H9 (cell line): ENCODE measurements at regions not wholly inside any gene's neighbourhood (a gene's known extent, or its start where the extent isn't known, plus 50 kb on each side); places are given as distances from the start of the nearest gene placed in this dataset.

Source experiments
- DNase-seq: peaks from one replicate; pipeline ENCODE4 v3.0.0-alpha.2; 2017
- H2AFZ ChIP-seq: one replicate; pipeline ENCODE4 v1.6.1; 2013; ENCODE audit warnings: mild to moderate bottlenecking, low read length, control low read depth, moderate library complexity
- H2AK5ac ChIP-seq: 2 replicates; pipeline ENCODE4 v1.6.1; 2013; ENCODE audit warnings: low read length, control low read depth, mixed read lengths; ENCODE audit not compliant: insufficient read length
- H2BK120ac ChIP-seq: one replicate; pipeline ENCODE4 v1.6.1; 2013; ENCODE audit warnings: low read depth, mild to moderate bottlenecking, low read length, control low read depth, inconsistent platforms; ENCODE audit not compliant: poor library complexity, severe bottlenecking
- H2BK12ac ChIP-seq: 2 replicates; pipeline ENCODE4 v1.6.1; 2013; ENCODE audit warnings: low read length, control low read depth, mixed read lengths, low read depth; ENCODE audit not compliant: insufficient read length
- H2BK15ac ChIP-seq: 2 replicates; pipeline ENCODE4 v1.6.1; 2013; ENCODE audit warnings: low read depth, low read length, control low read depth
- H2BK20ac ChIP-seq: one replicate; pipeline ENCODE4 v1.6.1; 2013; ENCODE audit warnings: low read depth, mild to moderate bottlenecking, low read length, control low read depth, inconsistent platforms; ENCODE audit not compliant: poor library complexity, severe bottlenecking
- H2BK5ac ChIP-seq: 2 replicates; pipeline ENCODE4 v1.6.1; 2013; ENCODE audit warnings: low read length, control low read depth, mixed read lengths; ENCODE audit not compliant: insufficient read length
- H3K14ac ChIP-seq: 2 replicates; pipeline ENCODE4 v1.6.1; 2013; ENCODE audit warnings: low read length, control low read depth; ENCODE audit not compliant: insufficient read depth
- H3K18ac ChIP-seq: 2 replicates; pipeline ENCODE4 v1.6.1; 2013; ENCODE audit warnings: low read depth, mild to moderate bottlenecking, mixed read lengths, low read length, control low read depth; ENCODE audit not compliant: insufficient read length
- H3K23ac ChIP-seq: 2 replicates; pipeline ENCODE4 v1.6.1; 2013; ENCODE audit warnings: low read length, control low read depth, mixed read lengths, low read depth; ENCODE audit not compliant: insufficient read length
- H3K23me2 ChIP-seq: 2 replicates; pipeline ENCODE4 v1.6.1; 2013; ENCODE audit warnings: low read depth, mild to moderate bottlenecking, mixed read lengths, low read length, control low read depth; ENCODE audit not compliant: insufficient read length, poor library complexity, severe bottlenecking
- H3K27ac ChIP-seq: 2 replicates; pipeline ENCODE4 v1.5.1; 2013; ENCODE audit warnings: low read length, control low read depth, mixed read lengths, low read depth; ENCODE audit not compliant: insufficient read length
- H3K27me3 ChIP-seq: 2 replicates; pipeline ENCODE4 v1.6.1; 2013; ENCODE audit warnings: low read length, control low read depth, inconsistent platforms; ENCODE audit not compliant: insufficient read depth
- H3K4ac ChIP-seq: 2 replicates; pipeline ENCODE4 v1.6.1; 2013; ENCODE audit warnings: low read depth, mild to moderate bottlenecking, control low read depth, inconsistent platforms, low read length, moderate library complexity
- H3K4me1 ChIP-seq: 2 replicates; pipeline ENCODE4 v1.6.1; 2013; ENCODE audit warnings: low read length, control low read depth, inconsistent platforms; ENCODE audit not compliant: insufficient read depth
- H3K4me2 ChIP-seq: 2 replicates; pipeline ENCODE4 v1.6.1; 2013; ENCODE audit warnings: low read length, control low read depth, mixed read lengths; ENCODE audit not compliant: insufficient read length, insufficient read depth
- H3K56ac ChIP-seq: 2 replicates; pipeline ENCODE4 v1.6.1; 2013; ENCODE audit warnings: low read depth, mild to moderate bottlenecking, mixed read lengths, low read length, control low read depth; ENCODE audit not compliant: insufficient read length
- H3K79me1 ChIP-seq: 2 replicates; pipeline ENCODE4 v1.6.1; 2013; ENCODE audit warnings: low read depth, mild to moderate bottlenecking, moderate library complexity, low read length, control low read depth, inconsistent platforms; ENCODE audit not compliant: insufficient read depth, poor library complexity, severe bottlenecking
- H3K79me2 ChIP-seq: 2 replicates; pipeline ENCODE4 v1.6.1; 2013; ENCODE audit warnings: low read length, control low read depth, inconsistent platforms; ENCODE audit not compliant: insufficient read depth
- H3K9ac ChIP-seq: 2 replicates; pipeline ENCODE4 v1.6.1; 2013; ENCODE audit warnings: low read length, control low read depth, mixed read lengths; ENCODE audit not compliant: insufficient read length; ENCODE audit errors: extremely low read depth
- H3K9me3 ChIP-seq: one replicate; pipeline ENCODE4 v1.6.1; 2013; ENCODE audit warnings: low read depth, low read length, inconsistent platforms; ENCODE audit not compliant: control insufficient read depth
- H3T11ph ChIP-seq: one replicate; pipeline ENCODE4 v1.6.1; 2013; ENCODE audit warnings: mild to moderate bottlenecking, low read length, control low read depth, inconsistent platforms
- H4K20me1 ChIP-seq: one replicate; pipeline ENCODE4 v1.6.1; 2013; ENCODE audit not compliant: control insufficient read depth, insufficient read length, insufficient read depth
- H4K5ac ChIP-seq: 2 replicates; pipeline ENCODE4 v1.6.1; 2013; ENCODE audit warnings: low read depth, mild to moderate bottlenecking, mixed read lengths, low read length, control low read depth; ENCODE audit not compliant: insufficient read length
- H4K8ac ChIP-seq: replicated peaks from 2 replicates; pipeline ENCODE4 v1.6.1; 2013; ENCODE audit warnings: low read length, control low read depth, mixed read lengths, low read depth; ENCODE audit not compliant: insufficient read length
- H4K91ac ChIP-seq: 2 replicates; pipeline ENCODE4 v1.6.1; 2013; ENCODE audit warnings: low read depth, mild to moderate bottlenecking, moderate library complexity, mixed read lengths, low read length, control low read depth; ENCODE audit not compliant: insufficient read length
- H3K27ac Mint-ChIP-seq, 3 experiments: 2 replicates in 2 of 3; 3 replicates in 1 of 3; pipeline ENCODE4 v1.8.0; 2020 to 2021; ENCODE audit warnings: mixed read lengths in 3 of 3, mild to moderate bottlenecking in 1 of 3, moderate library complexity in 1 of 3
- H3K27me3 Mint-ChIP-seq: 2 replicates; pipeline ENCODE4 v1.8.0; 2021; ENCODE audit warnings: low read depth, mild to moderate bottlenecking, moderate library complexity, mixed read lengths
- H3K36me3 Mint-ChIP-seq, 3 experiments: 2 replicates in 2 of 3; 3 replicates in 1 of 3; pipeline ENCODE4 v1.8.0; 2020 to 2021; ENCODE audit warnings: low read depth in 3 of 3, mixed read lengths in 3 of 3; ENCODE audit not compliant: insufficient read depth in 1 of 3
- H3K4me1 Mint-ChIP-seq, 2 experiments: 2 replicates each; pipeline ENCODE4 v1.8.0; 2020; ENCODE audit warnings: mixed read lengths in 2 of 2
- H3K4me3 Mint-ChIP-seq, 2 experiments: 2 replicates in 1 of 2; 3 replicates in 1 of 2; pipeline ENCODE4 v1.8.0; 2020 to 2021; ENCODE audit warnings: mild to moderate bottlenecking in 2 of 2, mixed read lengths in 2 of 2, moderate library complexity in 1 of 2
- H3K9me3 Mint-ChIP-seq, 2 experiments: 2 replicates in 1 of 2; 3 replicates in 1 of 2; pipeline ENCODE4 v1.8.0; 2020; ENCODE audit warnings: mild to moderate bottlenecking in 2 of 2, mixed read lengths in 2 of 2, moderate library complexity in 1 of 2
- CTCF ChIP-seq: fragments of 200-600 bp; sonication (generic); conservative IDR thresholded peaks from 3 replicates; pipeline ENCODE4 v1.8.0; 2021; ENCODE audit warnings: antibody characterized with exemption, mild to moderate bottlenecking

DNA sequence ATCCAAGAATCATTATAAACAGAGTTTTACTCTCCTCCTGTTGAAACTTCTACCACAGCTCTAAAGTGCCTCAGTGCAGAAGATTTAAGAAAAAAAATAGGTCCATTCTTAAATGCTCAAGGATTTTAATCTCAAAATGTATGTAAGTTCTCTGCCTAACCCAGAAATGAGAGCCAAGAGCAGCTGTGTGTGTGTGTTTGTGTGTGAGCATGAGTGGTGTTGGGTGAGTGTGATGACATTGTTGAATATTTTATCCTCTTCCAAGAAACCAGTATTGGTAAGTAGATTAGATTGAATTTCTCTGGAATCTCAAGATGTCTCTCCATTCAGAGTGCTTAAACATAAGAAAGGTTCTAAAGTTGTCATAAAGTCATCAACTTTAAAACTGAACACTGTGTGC, 363.6 kb upstream of the NFE2L3 start:
- Histone ChIP-seq H2AFZ (no peak overlapping the region), H3K4ac (no peak overlapping the region), H4K91ac (no peak overlapping the region), H4K8ac (no peak overlapping the region), H3K14ac (no peak overlapping the region), H3K9me3 (no peaks in the 10 kb centered on the region), H3K27ac (no peak overlapping the region), H3K79me1 (no peaks in the 10 kb centered on the region), H4K5ac (no peak overlapping the region), H3T11ph (no peak overlapping the region), H3K23ac (no peak overlapping the region), H3K27me3 (no peaks in the 10 kb centered on the region), H3K56ac (no peak overlapping the region), H3K4me1 (no peaks in the 10 kb centered on the region), H3K9ac (no peak overlapping the region), H3K79me2 (no peaks in the 10 kb centered on the region), H2BK5ac (no peak overlapping the region), H2BK20ac (no peak overlapping the region), H2BK15ac (no peak overlapping the region), H2AK5ac (no peak overlapping the region), H3K4me2 (no peak overlapping the region), H4K20me1 (no peaks in the 10 kb centered on the region), H3K23me2 (no peaks in the 10 kb centered on the region), H2BK120ac (no peak overlapping the region), H2BK12ac (no peak overlapping the region), H3K18ac (no peak overlapping the region)
- Mint-ChIP-seq H3K9me3 (no peaks in the 10 kb centered on the region), H3K27ac (no peak overlapping the region), H3K27me3 (no peaks in the 10 kb centered on the region; the same call in 1 of the 2 replicates), H3K36me3 (no peaks in the 10 kb centered on the region), H3K4me1 (0 out of 4 replicates have a peak, but pooled peaks cover 0 to 2% of the 10 kb centered on the region in 2 experiments), H3K4me3 (no peak overlapping the region)
- no peak for TF ChIP-seq CTCF
- no peak for DNase-seq
